ENCODE measurements at regions not wholly inside any gene's neighbourhood (a gene's known extent, or its start where the extent isn't known, plus 50 kb on each side); places are given as distances from the start of the nearest gene placed in this dataset.

DNA sequence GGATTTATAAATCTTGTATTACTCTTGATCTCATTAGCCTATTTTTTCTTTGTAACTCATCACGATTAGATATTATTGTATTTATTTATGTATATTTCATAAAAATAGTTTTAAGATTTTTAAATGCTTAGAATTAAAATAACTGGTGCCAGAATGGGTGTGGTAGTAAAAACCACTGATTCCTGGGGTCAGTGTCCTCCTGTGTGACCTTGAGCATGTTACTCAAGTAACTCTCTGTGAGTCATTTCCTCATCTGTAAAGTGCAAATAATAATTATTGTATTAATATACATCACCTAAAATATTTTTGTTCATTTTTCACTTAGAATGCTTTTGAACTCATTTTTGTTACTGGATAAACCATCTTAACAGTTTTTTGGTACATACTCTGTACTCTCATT, 91.3 kb upstream of the TMEM229A start:
- Histone ChIP-seq H3K27me3 (ENCODE audit: insufficient read depth, low read length) (no peaks in the 10 kb centered on the region), H3K79me1 (ENCODE audit: insufficient read depth, low read depth, low read length, poor library complexity, severe bottlenecking) (no peaks in the 10 kb centered on the region), H2BK20ac (ENCODE audit: low read depth, low read length, poor library complexity, severe bottlenecking) (no peak overlapping the region), H3K14ac (ENCODE audit: insufficient read depth, low read length) (no peak overlapping the region), H3K79me2 (ENCODE audit: insufficient read depth, low read length) (no peaks in the 10 kb centered on the region), H3K9me3 (ENCODE audit: control insufficient read depth, low read depth, low read length) (no peaks in the 10 kb centered on the region), H3K18ac (ENCODE audit: insufficient read length, low read depth, low read length) (no peak overlapping the region), H4K8ac (replicated peaks; ENCODE audit: insufficient read length, low read depth, low read length) (no peak overlapping the region), H4K5ac (ENCODE audit: insufficient read length, low read depth, low read length) (no peak overlapping the region), H4K20me1 (ENCODE audit: control insufficient read depth, insufficient read depth, insufficient read length) (no peaks in the 10 kb centered on the region), H3K23ac (ENCODE audit: insufficient read length, low read depth, low read length) (no peak overlapping the region), H3K56ac (ENCODE audit: insufficient read length, low read depth, low read length) (no peak overlapping the region), H3T11ph (ENCODE audit: low read length) (no peak overlapping the region), H2BK120ac (ENCODE audit: low read depth, low read length, poor library complexity, severe bottlenecking) (no peak overlapping the region), H2AK5ac (ENCODE audit: insufficient read length, low read length) (no peak overlapping the region), H4K91ac (ENCODE audit: insufficient read length, low read depth, low read length) (no peak overlapping the region), H2BK5ac (ENCODE audit: insufficient read length, low read length) (no peak overlapping the region), H3K4me1 (ENCODE audit: insufficient read depth, low read length) (no peaks in the 10 kb centered on the region), H3K4me2 (ENCODE audit: insufficient read depth, insufficient read length, low read length) (no peak overlapping the region), H2BK15ac (ENCODE audit: low read depth, low read length) (no peak overlapping the region), H3K9ac (ENCODE audit: extremely low read depth, insufficient read length, low read length) (no peak overlapping the region), H3K23me2 (ENCODE audit: insufficient read length, low read depth, low read length, poor library complexity, severe bottlenecking) (no peaks in the 10 kb centered on the region), H2AFZ (ENCODE audit: low read length) (no peak overlapping the region), H2BK12ac (ENCODE audit: insufficient read length, low read depth, low read length) (no peak overlapping the region), H3K4ac (ENCODE audit: low read depth, low read length) (no peak overlapping the region), H3K27ac (ENCODE audit: insufficient read length, low read depth, low read length) (no peak overlapping the region)
- DNase-seq, result no peak
- no peaks in the 10 kb centered on the region for H3K27me3 Mint-ChIP-seq (ENCODE audit: low read depth)
- no peak overlapping the region for H3K4me3 Mint-ChIP-seq
- no CpG with 5 or more reads among the region's 1 CpG for WGBS (ENCODE audit: extremely low coverage, insufficient read length, low lambda C conversion rate)
- peaks cover 0 to 4% (median 0%) of the 10 kb centered on the region in 3 experiments; a peak in 3 of 7 replicates for H3K36me3 Mint-ChIP-seq (ENCODE audit: insufficient read depth in 1 of 3, low read depth in 3 of 3)
- no peak overlapping the region for H3K27ac Mint-ChIP-seq
- no peaks in the 10 kb centered on the region for H3K4me1 Mint-ChIP-seq
- peaks cover 2 to 5% of the 10 kb centered on the region in 2 experiments; a peak in 4 of 5 replicates for H3K9me3 Mint-ChIP-seq
- TF ChIP-seq, protein P1, sequence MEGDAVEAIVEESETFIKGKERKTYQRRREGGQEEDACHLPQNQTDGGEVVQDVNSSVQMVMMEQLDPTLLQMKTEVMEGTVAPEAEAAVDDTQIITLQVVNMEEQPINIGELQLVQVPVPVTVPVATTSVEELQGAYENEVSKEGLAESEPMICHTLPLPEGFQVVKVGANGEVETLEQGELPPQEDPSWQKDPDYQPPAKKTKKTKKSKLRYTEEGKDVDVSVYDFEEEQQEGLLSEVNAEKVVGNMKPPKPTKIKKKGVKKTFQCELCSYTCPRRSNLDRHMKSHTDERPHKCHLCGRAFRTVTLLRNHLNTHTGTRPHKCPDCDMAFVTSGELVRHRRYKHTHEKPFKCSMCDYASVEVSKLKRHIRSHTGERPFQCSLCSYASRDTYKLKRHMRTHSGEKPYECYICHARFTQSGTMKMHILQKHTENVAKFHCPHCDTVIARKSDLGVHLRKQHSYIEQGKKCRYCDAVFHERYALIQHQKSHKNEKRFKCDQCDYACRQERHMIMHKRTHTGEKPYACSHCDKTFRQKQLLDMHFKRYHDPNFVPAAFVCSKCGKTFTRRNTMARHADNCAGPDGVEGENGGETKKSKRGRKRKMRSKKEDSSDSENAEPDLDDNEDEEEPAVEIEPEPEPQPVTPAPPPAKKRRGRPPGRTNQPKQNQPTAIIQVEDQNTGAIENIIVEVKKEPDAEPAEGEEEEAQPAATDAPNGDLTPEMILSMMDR (conservative IDR thresholded peaks at IDR 0.05), result no peak

All from H9 (cell line).